ENCODE measurements at regions not wholly inside any gene's neighbourhood (a gene's known extent, or its start where the extent isn't known, plus 50 kb on each side); places are given as distances from the start of the nearest gene placed in this dataset.

- TF ChIP-seq CTCF (IDR thresholded peaks at IDR 0.05; ENCODE audit: unreplicated experiment), result no peak
- Mint-ChIP-seq H3K4me1 (ENCODE audit: unreplicated experiment) (no peaks in the 10 kb centered on the region), H3K9me3 (ENCODE audit: unreplicated experiment) (no peaks in the 10 kb centered on the region), H3K4me3 (ENCODE audit: unreplicated experiment) (no peak overlapping the region), H3K27me3 (ENCODE audit: unreplicated experiment) (no peaks in the 10 kb centered on the region), H3K27ac (ENCODE audit: unreplicated experiment) (no peak overlapping the region), H3K36me3 (ENCODE audit: low read depth, unreplicated experiment) (no peaks in the 10 kb centered on the region)
- DNase-seq (ENCODE audit: low spot score), result no peak
These were observed 2317.3 kb downstream of the PCDH7 start for GRCh38 chr4:33037464-33037863.

- no peaks in the 10 kb centered on the region for H3K4me1 Mint-ChIP-seq (ENCODE audit: unreplicated experiment)
- H3K9me3 Mint-ChIP-seq (ENCODE audit: unreplicated experiment), result no peaks in the 10 kb centered on the region
- H3K27ac Mint-ChIP-seq (ENCODE audit: unreplicated experiment), result no peak overlapping the region
- peaks cover 3% of the 10 kb centered on the region for H3K27me3 Mint-ChIP-seq (ENCODE audit: unreplicated experiment)
- DNase-seq (ENCODE audit: low spot score), result no peak
- no peak for TF ChIP-seq CTCF (IDR thresholded peaks at IDR 0.05; ENCODE audit: unreplicated experiment)
- no peaks in the 10 kb centered on the region for H3K36me3 Mint-ChIP-seq (ENCODE audit: low read depth, unreplicated experiment)
- H3K4me3 Mint-ChIP-seq (ENCODE audit: unreplicated experiment), result no peak overlapping the region
These were observed 2325.2 kb downstream of the PCDH7 start for GRCh38 chr4:33045334-33045733.

- Mint-ChIP-seq H3K27me3 (ENCODE audit: unreplicated experiment) (peaks cover 3% of the 10 kb centered on the region), H3K4me1 (ENCODE audit: unreplicated experiment) (peaks cover 13% of the 10 kb centered on the region), H3K9me3 (ENCODE audit: unreplicated experiment) (no peaks in the 10 kb centered on the region), H3K4me3 (ENCODE audit: unreplicated experiment) (no peak overlapping the region), H3K27ac (ENCODE audit: unreplicated experiment) (no peak overlapping the region), H3K36me3 (ENCODE audit: low read depth, unreplicated experiment) (no peaks in the 10 kb centered on the region)
- no peak for DNase-seq (ENCODE audit: low spot score)
- no peak for TF ChIP-seq CTCF (IDR thresholded peaks at IDR 0.05; ENCODE audit: unreplicated experiment)
These were observed 2332.1 kb downstream of the PCDH7 start for GRCh38 chr4:33052241-33052640.

- no peak overlapping the region for H3K27ac Mint-ChIP-seq (ENCODE audit: unreplicated experiment)
- H3K4me3 Mint-ChIP-seq (ENCODE audit: unreplicated experiment), result no peak overlapping the region
- no peaks in the 10 kb centered on the region for H3K36me3 Mint-ChIP-seq (ENCODE audit: low read depth, unreplicated experiment)
- H3K9me3 Mint-ChIP-seq (ENCODE audit: unreplicated experiment), result no peaks in the 10 kb centered on the region
- TF ChIP-seq CTCF (IDR thresholded peaks at IDR 0.05; ENCODE audit: unreplicated experiment), result no peak
- peaks cover 17% of the 10 kb centered on the region for H3K4me1 Mint-ChIP-seq (ENCODE audit: unreplicated experiment)
- no peak for DNase-seq (ENCODE audit: low spot score)
- no peaks in the 10 kb centered on the region for H3K27me3 Mint-ChIP-seq (ENCODE audit: unreplicated experiment)
These were observed 2334.0 kb downstream of the PCDH7 start for GRCh38 chr4:33054161-33054560.

- TF ChIP-seq CTCF (IDR thresholded peaks at IDR 0.05; ENCODE audit: unreplicated experiment), result no peak
- Mint-ChIP-seq H3K9me3 (ENCODE audit: unreplicated experiment) (no peaks in the 10 kb centered on the region), H3K27me3 (ENCODE audit: unreplicated experiment) (no peaks in the 10 kb centered on the region), H3K4me3 (ENCODE audit: unreplicated experiment) (no peak overlapping the region), H3K27ac (ENCODE audit: unreplicated experiment) (peak overlapping the region; percentile 68), H3K36me3 (ENCODE audit: low read depth, unreplicated experiment) (no peaks in the 10 kb centered on the region), H3K4me1 (ENCODE audit: unreplicated experiment) (peaks cover 17% of the 10 kb centered on the region)
- DNase-seq (ENCODE audit: low spot score), result no peak
These were observed 2334.6 kb downstream of the PCDH7 start for GRCh38 chr4:33054656-33055196.

Data from endothelial cell (in vitro differentiated cells).